Caco-2 (cell line): ENCODE measurements at regions not wholly inside any gene's neighbourhood (a gene's known extent, or its start where the extent isn't known, plus 50 kb on each side); places are given as distances from the start of the nearest gene placed in this dataset.

Source experiments
- BruUV-seq: library from RNA; stranded (reverse); fragments of 400-500 nt; replicated peaks from 2 replicates; lab custom pipeline; 2021; lab: Mats Ljungman, UMichigan
- CTCF ChIA-PET: fragments of 300-600 bp; sonication (Branson Sonifier 250); formaldehyde crosslinking; loops from one replicate; lab custom pipeline; 2022; ENCODE audit warnings: antibody characterized with exemption; lab: Charles Lee
- POLR2A ChIA-PET: fragments of 300-600 bp; sonication (Branson Sonifier 250); formaldehyde crosslinking; loops from one replicate; lab custom pipeline; 2022; ENCODE audit warnings: antibody characterized with exemption; lab: Charles Lee
- DNase-seq, 2 experiments: peaks; one replicate each; pipeline versions ENCODE4 v3.0.0 to v3.0.0-alpha.2; 2020 to 2022
- H3K27me3 ChIP-seq: replicated peaks from 2 replicates; pipeline ENCODE4 v1.6.0; 2011; ENCODE audit warnings: low read length; ENCODE audit not compliant: control insufficient read depth, insufficient read depth
- H3K36me3 ChIP-seq: 2 replicates; pipeline ENCODE4 v1.5.1; 2011; ENCODE audit warnings: low read length; ENCODE audit not compliant: control insufficient read depth, insufficient read depth
- H3K4me1 ChIP-seq: fragments of 250-450 bp; sonication (Bioruptor Pico); 2 replicates; pipeline ENCODE4 v1.5.1; 2020; ENCODE audit warnings: mild to moderate bottlenecking
- H3K4me3 ChIP-seq: 2 replicates; pipeline ENCODE4 v1.5.1; 2011; ENCODE audit warnings: low read depth, mild to moderate bottlenecking, control low read depth, low read length
- H3K9me3 ChIP-seq: fragments of 250-450 bp; sonication (Bioruptor Pico); 2 replicates; pipeline ENCODE4 v1.5.1; 2020; ENCODE audit warnings: mild to moderate bottlenecking, moderate library complexity
- H3K27ac Mint-ChIP-seq: one replicate; pipeline ENCODE4 v1.8.0; 2022; ENCODE audit warnings: mixed read lengths; ENCODE audit not compliant: unreplicated experiment
- H3K27me3 Mint-ChIP-seq: one replicate; pipeline ENCODE4 v1.8.0; 2022; ENCODE audit warnings: mixed read lengths; ENCODE audit not compliant: insufficient read depth, unreplicated experiment
- H3K36me3 Mint-ChIP-seq: one replicate; pipeline ENCODE4 v1.8.0; 2022; ENCODE audit warnings: mild to moderate bottlenecking, mixed read lengths; ENCODE audit not compliant: insufficient read depth, unreplicated experiment
- H3K4me1 Mint-ChIP-seq: one replicate; pipeline ENCODE4 v1.8.0; 2022; ENCODE audit warnings: low read depth, mixed read lengths; ENCODE audit not compliant: unreplicated experiment
- H3K4me3 Mint-ChIP-seq: one replicate; pipeline ENCODE4 v1.8.0; 2022; ENCODE audit warnings: mild to moderate bottlenecking, moderate library complexity, mixed read lengths; ENCODE audit not compliant: unreplicated experiment
- H3K9me3 Mint-ChIP-seq: one replicate; pipeline ENCODE4 v1.8.0; 2022; ENCODE audit warnings: mixed read lengths; ENCODE audit not compliant: unreplicated experiment
- intact Hi-C: fragments of 100-400 bp; cut with micrococcal nuclease; formaldehyde crosslinking; loops from one replicate; pipeline ENCODE4 v1.10.0; 2022; ENCODE audit not compliant: unreplicated experiment
- TF ChIP-seq, protein P1 (sequence below), 2 experiments: fragments of 200-600 bp in 1 of 2; IDR thresholded peaks; 1 replicate in 1 of 2; 2 replicates in 1 of 2; pipeline versions ENCODE4 v1.5.1 to v1.8.0; 2011 to 2022; ENCODE audit warnings: antibody characterized with exemption in 1 of 2, control low read depth in 1 of 2, inconsistent platforms in 1 of 2, low read depth in 1 of 2, low read length in 1 of 2, mild to moderate bottlenecking in 1 of 2, moderate library complexity in 1 of 2; ENCODE audit not compliant: insufficient read depth in 1 of 2, severe bottlenecking in 1 of 2, unreplicated experiment in 1 of 2

DNA sequence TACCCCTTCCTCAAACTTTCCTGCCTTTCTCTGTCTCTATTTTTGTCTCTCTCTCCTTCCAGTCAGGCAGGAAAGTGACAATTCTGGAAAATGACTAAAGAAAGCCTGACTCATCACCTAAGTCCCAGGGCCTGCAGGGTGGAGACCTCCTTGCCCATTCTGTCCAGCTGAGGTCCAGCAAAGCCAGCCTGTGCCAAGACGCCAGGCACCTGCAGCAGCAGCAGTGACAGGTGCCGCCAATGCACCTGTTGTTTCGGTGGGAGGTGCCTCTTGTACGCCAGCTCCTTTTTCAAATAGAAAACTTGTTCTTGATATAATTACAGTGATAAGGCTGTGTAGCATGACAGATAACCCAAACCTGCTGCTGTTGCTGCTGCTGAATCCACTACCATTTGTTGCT lies 501.3 kb downstream of the NTRK3 start:
- H3K9me3 ChIP-seq: no peaks in the 10 kb centered on the region
- BruUV-seq: no TSS peak
- intact Hi-C loops: no loop called here
- H3K4me1 Mint-ChIP-seq: no peaks in the 10 kb centered on the region
- ChIA-PET POLR2A (no interaction called here), CTCF (interaction anchor here (0.7 kb wide), 1 partner anchor 121 kb away, joined by 3 read pairs; no protein-coding TSS in a partner anchor)
- no peaks in the 10 kb centered on the region for H3K36me3 Mint-ChIP-seq
- no peak overlapping the region for H3K27ac Mint-ChIP-seq
- no peaks in the 10 kb centered on the region for H3K4me1 ChIP-seq
- no peak overlapping the region for H3K4me3 ChIP-seq
- DNase-seq: no peak
- peaks cover 17% of the 10 kb centered on the region for H3K27me3 Mint-ChIP-seq
- H3K27me3 ChIP-seq: no peaks in the 10 kb centered on the region
- no peak overlapping the region for H3K4me3 Mint-ChIP-seq
- no peaks in the 10 kb centered on the region for H3K36me3 ChIP-seq
- TF ChIP-seq, protein P1, sequence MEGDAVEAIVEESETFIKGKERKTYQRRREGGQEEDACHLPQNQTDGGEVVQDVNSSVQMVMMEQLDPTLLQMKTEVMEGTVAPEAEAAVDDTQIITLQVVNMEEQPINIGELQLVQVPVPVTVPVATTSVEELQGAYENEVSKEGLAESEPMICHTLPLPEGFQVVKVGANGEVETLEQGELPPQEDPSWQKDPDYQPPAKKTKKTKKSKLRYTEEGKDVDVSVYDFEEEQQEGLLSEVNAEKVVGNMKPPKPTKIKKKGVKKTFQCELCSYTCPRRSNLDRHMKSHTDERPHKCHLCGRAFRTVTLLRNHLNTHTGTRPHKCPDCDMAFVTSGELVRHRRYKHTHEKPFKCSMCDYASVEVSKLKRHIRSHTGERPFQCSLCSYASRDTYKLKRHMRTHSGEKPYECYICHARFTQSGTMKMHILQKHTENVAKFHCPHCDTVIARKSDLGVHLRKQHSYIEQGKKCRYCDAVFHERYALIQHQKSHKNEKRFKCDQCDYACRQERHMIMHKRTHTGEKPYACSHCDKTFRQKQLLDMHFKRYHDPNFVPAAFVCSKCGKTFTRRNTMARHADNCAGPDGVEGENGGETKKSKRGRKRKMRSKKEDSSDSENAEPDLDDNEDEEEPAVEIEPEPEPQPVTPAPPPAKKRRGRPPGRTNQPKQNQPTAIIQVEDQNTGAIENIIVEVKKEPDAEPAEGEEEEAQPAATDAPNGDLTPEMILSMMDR (IDR thresholded peaks at IDR 0.05; ENCODE audit: insufficient read depth in 1 of 2, low read depth in 1 of 2, low read length in 1 of 2, severe bottlenecking in 1 of 2, unreplicated experiment in 1 of 2): no peak
- no peaks in the 10 kb centered on the region for H3K9me3 Mint-ChIP-seq

DNA sequence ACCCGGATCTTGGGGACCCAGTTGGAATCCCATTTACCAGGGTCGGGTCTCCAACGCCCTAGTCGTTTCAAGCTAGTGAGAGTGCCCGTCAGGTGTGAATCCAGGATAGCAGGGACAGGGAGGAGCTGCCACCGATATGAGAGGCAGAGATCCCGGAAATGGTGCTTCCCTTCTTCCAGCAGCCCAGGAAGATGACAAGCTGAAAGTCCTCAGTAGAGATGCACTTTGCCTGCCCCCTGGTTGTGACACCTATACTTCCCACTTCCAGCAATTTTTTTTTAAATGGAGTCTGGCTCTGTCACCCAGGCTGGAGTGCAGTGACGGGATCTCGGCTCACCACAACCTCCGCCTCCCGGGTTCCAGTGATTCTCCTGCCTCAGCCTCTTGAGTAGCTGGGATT lies 503.0 kb downstream of the NTRK3 start:
- Histone ChIP-seq H3K27me3 (no peaks in the 10 kb centered on the region), H3K9me3 (no peaks in the 10 kb centered on the region), H3K36me3 (no peaks in the 10 kb centered on the region), H3K4me1 (no peaks in the 10 kb centered on the region), H3K4me3 (no peak overlapping the region)
- Mint-ChIP-seq H3K9me3 (no peaks in the 10 kb centered on the region), H3K27me3 (peaks cover 14% of the 10 kb centered on the region), H3K27ac (no peak overlapping the region), H3K4me3 (no peak overlapping the region), H3K4me1 (no peaks in the 10 kb centered on the region), H3K36me3 (no peaks in the 10 kb centered on the region)
- CTCF ChIA-PET: no interaction called here
- TF ChIP-seq, protein P1 (IDR thresholded peaks at IDR 0.05; ENCODE audit: insufficient read depth in 1 of 2, low read depth in 1 of 2, low read length in 1 of 2, severe bottlenecking in 1 of 2, unreplicated experiment in 1 of 2): no peak
- BruUV-seq: no TSS peak
- POLR2A ChIA-PET: no interaction called here
- DNase-seq: no peak
- intact Hi-C loops: no loop called here

DNA sequence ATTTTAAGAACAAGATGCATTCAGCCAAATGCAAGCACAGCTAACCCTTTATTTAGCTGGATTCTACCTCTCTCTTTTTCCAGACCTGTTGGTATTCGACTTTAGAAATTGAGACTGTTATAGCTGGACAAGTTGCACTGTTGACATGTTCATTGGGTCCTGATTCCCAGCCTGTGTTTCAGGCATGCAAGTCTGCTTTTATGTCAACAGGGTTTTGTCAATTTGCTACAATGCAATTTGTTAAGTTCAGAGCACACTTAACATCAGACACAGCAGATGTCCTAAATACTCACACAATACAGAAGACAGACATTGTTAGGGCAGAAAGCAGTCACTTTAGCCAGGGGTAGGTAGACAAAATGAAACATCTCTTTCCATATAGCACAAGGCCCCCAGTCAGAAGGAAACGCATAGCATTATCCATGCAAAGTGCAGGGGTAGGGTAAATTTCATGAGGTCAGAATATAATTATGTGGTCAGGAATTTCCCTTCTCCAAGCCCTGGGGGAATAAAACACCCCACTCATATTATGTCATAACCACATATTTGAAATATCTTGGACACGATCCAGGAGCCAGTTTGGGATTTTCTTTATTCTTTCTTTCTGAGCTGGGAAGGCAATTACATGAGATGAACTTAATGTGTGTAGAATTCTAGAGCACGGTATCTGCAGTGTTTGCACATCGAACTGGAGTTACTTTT lies 504.1 kb downstream of the NTRK3 start:
- POLR2A ChIA-PET: no interaction called here
- no peak for DNase-seq
- no peak overlapping the region for H3K4me3 Mint-ChIP-seq
- no peaks in the 10 kb centered on the region for H3K36me3 Mint-ChIP-seq
- Histone ChIP-seq H3K9me3 (no peaks in the 10 kb centered on the region), H3K36me3 (no peaks in the 10 kb centered on the region), H3K27me3 (no peaks in the 10 kb centered on the region), H3K4me1 (no peaks in the 10 kb centered on the region), H3K4me3 (no peak overlapping the region)
- no peaks in the 10 kb centered on the region for H3K4me1 Mint-ChIP-seq
- peaks cover 21% of the 10 kb centered on the region for H3K27me3 Mint-ChIP-seq
- intact Hi-C loops: no loop called here
- H3K9me3 Mint-ChIP-seq: no peaks in the 10 kb centered on the region
- CTCF ChIA-PET: no interaction called here
- TF ChIP-seq, protein P1 (IDR thresholded peaks at IDR 0.05; ENCODE audit: insufficient read depth in 1 of 2, low read depth in 1 of 2, low read length in 1 of 2, severe bottlenecking in 1 of 2, unreplicated experiment in 1 of 2): no peak
- BruUV-seq: no TSS peak
- H3K27ac Mint-ChIP-seq: no peak overlapping the region
